NCI-H2227 (cell line): ENCODE measurements at regions not wholly inside any gene's neighbourhood (a gene's known extent, or its start where the extent isn't known, plus 50 kb on each side); places are given as distances from the start of the nearest gene placed in this dataset.
"Not testable (repeated sequence)": the region's sequence is repeated elsewhere in the genome, so short reads cannot be mapped to it uniquely, and the experiment has no call there.

ENCODE experiments used
- DNase-seq: peaks from one replicate; lab custom pipeline; 2025; ENCODE audit not compliant: unreplicated experiment; lab: John Stamatoyannopoulos, UW

GRCh38 chr22:27239520-27239919 is 562.0 kb downstream of the MN1 start:
- no peak for DNase-seq

GRCh38 chr22:27240298-27241075 is 561.1 kb downstream of the MN1 start:
- no peak for DNase-seq

- no peak for DNase-seq
These were observed 559.9 kb downstream of the MN1 start for GRCh38 chr22:27241430-27242321.

- DNase-seq: no peak
These were observed 559.1 kb downstream of the MN1 start for GRCh38 chr22:27242474-27242873.

GRCh38 chr22:27242917-27243589 is 558.5 kb downstream of the MN1 start:
- no peak for DNase-seq

GRCh38 chr22:27244328-27244727 is 557.2 kb downstream of the MN1 start:
- DNase-seq: no peak

GRCh38 chr22:27245056-27245455 is 556.5 kb downstream of the MN1 start:
- DNase-seq: peak; percentile 5

- no peak for DNase-seq
These were observed 555.0 kb downstream of the MN1 start for GRCh38 chr22:27246558-27246957.

GRCh38 chr22:27247701-27248434 is 553.7 kb downstream of the MN1 start:
- DNase-seq: no peak

- no peak for DNase-seq
These were observed 551.1 kb downstream of the MN1 start for GRCh38 chr22:27250418-27250817.

GRCh38 chr22:27250886-27251285 is 550.7 kb downstream of the MN1 start:
- DNase-seq: no peak

- no peak for DNase-seq
These were observed 550.0 kb downstream of the MN1 start for GRCh38 chr22:27251563-27251962.

- DNase-seq: no peak
These were observed 549.1 kb downstream of the MN1 start for GRCh38 chr22:27252282-27253049.

- no peak for DNase-seq
These were observed 548.3 kb downstream of the MN1 start for GRCh38 chr22:27253108-27253902.

- DNase-seq: not testable (repeated sequence)
These were observed 547.5 kb downstream of the MN1 start for GRCh38 chr22:27254063-27254462.

- DNase-seq: no peak
These were observed 546.0 kb downstream of the MN1 start for GRCh38 chr22:27255580-27255979.

GRCh38 chr22:27257987-27258386 is 543.6 kb downstream of the MN1 start:
- DNase-seq: no peak

- peak; percentile 8 for DNase-seq
These were observed 542.9 kb downstream of the MN1 start for GRCh38 chr22:27258616-27259172.

- DNase-seq: no peak
These were observed 542.1 kb downstream of the MN1 start for GRCh38 chr22:27259433-27259832.
